ENCODE measurements at regions not wholly inside any gene's neighbourhood (a gene's known extent, or its start where the extent isn't known, plus 50 kb on each side); places are given as distances from the start of the nearest gene placed in this dataset.

DNA sequence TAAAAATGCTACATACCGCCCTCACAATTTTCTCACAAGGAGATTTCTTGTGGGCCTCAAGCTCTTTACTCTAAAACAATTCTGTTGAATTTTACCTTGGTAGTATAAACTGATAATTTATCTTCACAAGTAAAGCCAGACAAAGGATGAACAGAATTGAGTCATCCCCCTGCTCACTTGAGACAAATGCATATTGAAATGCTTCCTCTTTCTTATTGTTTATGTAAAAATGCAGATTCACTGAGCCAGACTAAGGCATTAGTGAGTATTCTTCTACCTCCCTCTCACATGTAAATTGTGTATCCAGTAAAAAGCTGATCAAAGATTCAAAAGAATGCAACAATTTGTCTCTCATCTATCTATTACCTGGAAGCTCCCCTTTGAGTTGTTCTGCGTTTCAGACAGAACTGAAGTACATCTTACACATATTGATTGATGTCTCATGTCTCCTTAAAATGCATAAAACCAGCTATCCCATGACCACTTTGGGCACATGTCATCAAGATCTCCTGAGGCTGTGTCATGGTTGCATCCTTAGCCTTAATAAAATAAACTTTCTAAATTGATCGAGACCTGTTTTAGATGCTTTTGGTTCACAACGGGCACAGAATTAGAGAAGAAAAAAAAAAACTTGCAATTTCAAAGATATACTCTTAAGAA lies 743.1 kb upstream of the B3GALT2 start:
- H3K4me3 ChIP-seq = no peak overlapping the region
- TF ChIP-seq, protein P1, sequence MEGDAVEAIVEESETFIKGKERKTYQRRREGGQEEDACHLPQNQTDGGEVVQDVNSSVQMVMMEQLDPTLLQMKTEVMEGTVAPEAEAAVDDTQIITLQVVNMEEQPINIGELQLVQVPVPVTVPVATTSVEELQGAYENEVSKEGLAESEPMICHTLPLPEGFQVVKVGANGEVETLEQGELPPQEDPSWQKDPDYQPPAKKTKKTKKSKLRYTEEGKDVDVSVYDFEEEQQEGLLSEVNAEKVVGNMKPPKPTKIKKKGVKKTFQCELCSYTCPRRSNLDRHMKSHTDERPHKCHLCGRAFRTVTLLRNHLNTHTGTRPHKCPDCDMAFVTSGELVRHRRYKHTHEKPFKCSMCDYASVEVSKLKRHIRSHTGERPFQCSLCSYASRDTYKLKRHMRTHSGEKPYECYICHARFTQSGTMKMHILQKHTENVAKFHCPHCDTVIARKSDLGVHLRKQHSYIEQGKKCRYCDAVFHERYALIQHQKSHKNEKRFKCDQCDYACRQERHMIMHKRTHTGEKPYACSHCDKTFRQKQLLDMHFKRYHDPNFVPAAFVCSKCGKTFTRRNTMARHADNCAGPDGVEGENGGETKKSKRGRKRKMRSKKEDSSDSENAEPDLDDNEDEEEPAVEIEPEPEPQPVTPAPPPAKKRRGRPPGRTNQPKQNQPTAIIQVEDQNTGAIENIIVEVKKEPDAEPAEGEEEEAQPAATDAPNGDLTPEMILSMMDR (IDR thresholded peaks at IDR 0.05) = no peak
- no peak for TF ChIP-seq POLR2A (IDR thresholded peaks at IDR 0.05)
- H3K27ac ChIP-seq = no peak overlapping the region
- H3K36me3 ChIP-seq = no peaks in the 10 kb centered on the region
- no peaks in the 10 kb centered on the region for H3K27me3 ChIP-seq
- DNase-seq = no peak
- no peaks in the 10 kb centered on the region for H3K4me1 ChIP-seq
- H3K9me3 ChIP-seq = peaks cover 0 to 6% (median 2%) of the 10 kb centered on the region in 4 donors

- DNase-seq = no peak
- TF ChIP-seq, protein P1 (IDR thresholded peaks at IDR 0.05) = no peak
- TF ChIP-seq POLR2A (IDR thresholded peaks at IDR 0.05) = no peak
- Histone ChIP-seq H3K9me3 (peaks cover 0 to 6% (median 2%) of the 10 kb centered on the region in 4 donors), H3K4me3 (no peak overlapping the region), H3K4me1 (no peaks in the 10 kb centered on the region), H3K27me3 (no peaks in the 10 kb centered on the region), H3K27ac (no peak overlapping the region), H3K36me3 (no peaks in the 10 kb centered on the region)
Measured at GRCh38 chr1:193927550-193927949, 741.1 kb upstream of the B3GALT2 start.

DNA sequence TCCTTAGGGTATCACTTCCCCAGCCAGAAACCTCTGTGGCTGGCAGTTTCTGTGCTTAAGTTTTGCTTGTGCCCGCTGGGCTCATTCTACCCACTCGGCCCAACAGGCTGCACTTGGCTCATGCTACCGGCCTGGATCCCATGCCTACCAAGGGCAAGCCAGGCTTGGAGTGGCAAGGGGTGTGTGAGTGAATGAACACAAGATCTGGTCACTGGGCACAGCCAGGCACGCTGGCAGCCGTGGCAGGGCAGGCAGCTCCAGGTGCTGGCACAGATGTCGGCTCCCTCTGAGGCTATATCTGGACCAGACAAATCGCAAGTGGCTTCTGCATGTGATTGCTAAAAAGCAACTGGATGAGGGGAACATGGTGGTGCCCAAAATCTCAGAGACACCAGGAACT lies 740.5 kb upstream of the B3GALT2 start:
- H3K9me3 ChIP-seq = peaks cover 0 to 6% (median 2%) of the 10 kb centered on the region in 4 donors
- no peaks in the 10 kb centered on the region for H3K27me3 ChIP-seq
- no peak overlapping the region for H3K27ac ChIP-seq
- H3K4me1 ChIP-seq = no peaks in the 10 kb centered on the region
- no peaks in the 10 kb centered on the region for H3K36me3 ChIP-seq
- DNase-seq = no peak
- no peak for TF ChIP-seq POLR2A (IDR thresholded peaks at IDR 0.05)
- TF ChIP-seq, protein P1 (IDR thresholded peaks at IDR 0.05) = no peak
- H3K4me3 ChIP-seq = no peak overlapping the region

- Histone ChIP-seq H3K36me3 (no peaks in the 10 kb centered on the region), H3K27me3 (no peaks in the 10 kb centered on the region), H3K27ac (no peak overlapping the region), H3K4me3 (no peak overlapping the region), H3K4me1 (no peaks in the 10 kb centered on the region), H3K9me3 (no peaks in the 10 kb centered on the region)
- no peak for TF ChIP-seq POLR2A (IDR thresholded peaks at IDR 0.05)
- TF ChIP-seq, protein P1 (IDR thresholded peaks at IDR 0.05) = no peak
- DNase-seq = no peak
Measured at GRCh38 chr1:193919827-193920226, 733.4 kb upstream of the B3GALT2 start.

GRCh38 chr1:193916452-193916851 lies 730.0 kb upstream of the B3GALT2 start:
- Histone ChIP-seq H3K27ac (no peak overlapping the region), H3K27me3 (no peaks in the 10 kb centered on the region), H3K4me1 (no peaks in the 10 kb centered on the region), H3K4me3 (no peak overlapping the region), H3K9me3 (no peaks in the 10 kb centered on the region), H3K36me3 (no peaks in the 10 kb centered on the region)
- DNase-seq = no peak
- TF ChIP-seq, protein P1 (IDR thresholded peaks at IDR 0.05) = no peak
- no peak for TF ChIP-seq POLR2A (IDR thresholded peaks at IDR 0.05)

- no peak for TF ChIP-seq POLR2A (IDR thresholded peaks at IDR 0.05)
- TF ChIP-seq, protein P1 (IDR thresholded peaks at IDR 0.05) = no peak
- Histone ChIP-seq H3K27ac (no peak overlapping the region), H3K27me3 (no peaks in the 10 kb centered on the region), H3K4me1 (no peaks in the 10 kb centered on the region), H3K36me3 (no peaks in the 10 kb centered on the region), H3K9me3 (no peaks in the 10 kb centered on the region), H3K4me3 (no peak overlapping the region)
- no peak for DNase-seq
Measured at GRCh38 chr1:193914871-193915270, 728.5 kb upstream of the B3GALT2 start.
